ENCODE measurements at regions not wholly inside any gene's neighbourhood (a gene's known extent, or its start where the extent isn't known, plus 50 kb on each side); places are given as distances from the start of the nearest gene placed in this dataset.
"Not testable (repeated sequence)": the region's sequence is repeated elsewhere in the genome, so short reads cannot be mapped to it uniquely, and the experiment has no call there.

- Histone ChIP-seq H3K4me3 (ENCODE audit: low read depth in 1 of 3, low read length in 3 of 3) (no peak overlapping the region), H3K27me3 (ENCODE audit: control insufficient read depth in 4 of 4, insufficient read depth in 4 of 4, low read length in 3 of 4) (no peaks in the 10 kb centered on the region), H3K27ac (ENCODE audit: low read depth in 1 of 2, low read length in 2 of 2) (peak overlapping the region in 1 of 2 donors; percentile 9), H3K36me3 (ENCODE audit: control insufficient read depth in 4 of 4, insufficient read depth in 3 of 4, low read depth in 1 of 4, low read length in 3 of 4) (no peaks in the 10 kb centered on the region), H3K9ac (ENCODE audit: low read depth in 1 of 2, low read length in 2 of 2) (no peak overlapping the region), H3K9me3 (ENCODE audit: control insufficient read depth in 4 of 4, low read length in 3 of 4) (no peaks in the 10 kb centered on the region), H3K4me1 (ENCODE audit: control insufficient read depth in 4 of 4, insufficient read depth in 4 of 4, low read length in 3 of 4) (peaks cover 2 to 14% (median 12%) of the 10 kb centered on the region in 4 donors)
- TF ChIP-seq GABPA (IDR thresholded peaks at IDR 0.05 in 1 of 2, conservative IDR thresholded peaks at IDR 0.05 in 1 of 2), result no peak
- peak in 1 of 2 donors; percentile 80 for TF ChIP-seq EGR1 (IDR thresholded peaks at IDR 0.05; ENCODE audit: low read depth in 2 of 2)
- TF ChIP-seq CTCF (IDR thresholded peaks at IDR 0.05; ENCODE audit: low read depth, low read length, missing input control), result no peak
- peak; percentile 83 for TF ChIP-seq YY1 (IDR thresholded peaks at IDR 0.05)
- TF ChIP-seq SP1 (IDR thresholded peaks at IDR 0.05), result peak; percentile 95
- peak; percentile 94 for TF ChIP-seq FOXA1 (IDR thresholded peaks at IDR 0.05)
- peak; percentile 70 for TF ChIP-seq REST (IDR thresholded peaks at IDR 0.05)
- TF ChIP-seq RAD21 (IDR thresholded peaks at IDR 0.05), result peak; percentile 68 to 70
- peak; percentile 94 for TF ChIP-seq MAX (IDR thresholded peaks at IDR 0.05)
- peak; percentile 95 for TF ChIP-seq FOXA2 (IDR thresholded peaks at IDR 0.05)
- TF ChIP-seq HNF4G (IDR thresholded peaks at IDR 0.05), result peak; percentile 98
- peak; percentile 99 for TF ChIP-seq RXRA (IDR thresholded peaks at IDR 0.05)
- TF ChIP-seq ATF3 (IDR thresholded peaks at IDR 0.05), result no peak
- peak; percentile 53 for TF ChIP-seq TAF1 (conservative IDR thresholded peaks at IDR 0.05)
- peak; percentile 91 for TF ChIP-seq ZBTB33 (IDR thresholded peaks at IDR 0.05)
- TF ChIP-seq HNF4A (conservative IDR thresholded peaks at IDR 0.05), result peak; percentile 99
- peak; percentile 84 to 95 for TF ChIP-seq JUND (IDR thresholded peaks at IDR 0.05)
- peak; percentile 84 for TF ChIP-seq NR2F2 (IDR thresholded peaks at IDR 0.05)
- WGBS, result 36% methylated on average over 4 of the region's 4 CpGs
- peak; percentile 34 for DNase-seq (ENCODE audit: low spot score)
These were observed 145.9 kb upstream of the TBX3 start for GRCh38 chr12:114829833-114830232.

GRCh38 chr12:114829244-114829643 lies 145.3 kb upstream of the TBX3 start:
- H3K27me3 ChIP-seq (ENCODE audit: control insufficient read depth in 4 of 4, insufficient read depth in 4 of 4, low read length in 3 of 4); H3K4me3 ChIP-seq (ENCODE audit: low read depth in 1 of 3, low read length in 3 of 3); H3K36me3 ChIP-seq (ENCODE audit: control insufficient read depth in 4 of 4, insufficient read depth in 3 of 4, low read depth in 1 of 4, low read length in 3 of 4); H3K9me3 ChIP-seq (ENCODE audit: control insufficient read depth in 4 of 4, low read length in 3 of 4); DNase-seq (ENCODE audit: low spot score); H3K9ac ChIP-seq (ENCODE audit: low read depth in 1 of 2, low read length in 2 of 2): not testable (repeated sequence)
- Histone ChIP-seq H3K27ac (ENCODE audit: low read depth in 1 of 2, low read length in 2 of 2) (peak overlapping the region in 1 of 2 donors; percentile 9), H3K4me1 (ENCODE audit: control insufficient read depth in 4 of 4, insufficient read depth in 4 of 4, low read length in 3 of 4) (peaks cover 2 to 14% (median 12%) of the 10 kb centered on the region in 4 donors)

All from liver (tissue), 8 donors.